ENCODE measurements at regions not wholly inside any gene's neighbourhood (a gene's known extent, or its start where the extent isn't known, plus 50 kb on each side); places are given as distances from the start of the nearest gene placed in this dataset.

GRCh38 chr11:104279587-104279986 is 115.6 kb upstream of the PDGFD start:
- peak; percentile 40 for DNase-seq (ENCODE audit: low read depth)
- TF ChIP-seq CTCF (IDR thresholded peaks at IDR 0.05; ENCODE audit: insufficient read depth, low read depth, low read length, missing control alignments) = no peak
- no peak overlapping the region for H3K4me3 ChIP-seq (ENCODE audit: low read length)

- no peak for TF ChIP-seq CTCF (IDR thresholded peaks at IDR 0.05; ENCODE audit: insufficient read depth, low read depth, low read length, missing control alignments)
- no peak overlapping the region for H3K4me3 ChIP-seq (ENCODE audit: low read length)
- DNase-seq (ENCODE audit: low read depth) = peak; percentile 90
Observed at GRCh38 chr11:104275992-104276391, 112.0 kb upstream of the PDGFD start.

GRCh38 chr11:104260456-104260855 is 96.5 kb upstream of the PDGFD start:
- DNase-seq (ENCODE audit: low read depth) = no peak
- no peak for TF ChIP-seq CTCF (IDR thresholded peaks at IDR 0.05; ENCODE audit: insufficient read depth, low read depth, low read length, missing control alignments)
- no peak overlapping the region for H3K4me3 ChIP-seq (ENCODE audit: low read length)

GRCh38 chr11:104259121-104259610 is 95.2 kb upstream of the PDGFD start:
- TF ChIP-seq CTCF (IDR thresholded peaks at IDR 0.05; ENCODE audit: insufficient read depth, low read depth, low read length, missing control alignments) = no peak
- H3K4me3 ChIP-seq (ENCODE audit: low read length) = no peak overlapping the region
- DNase-seq (ENCODE audit: low read depth) = no peak

- DNase-seq (ENCODE audit: low read depth) = peak; percentile 24
- peak; percentile 41 for TF ChIP-seq CTCF (IDR thresholded peaks at IDR 0.05; ENCODE audit: insufficient read depth, low read depth, low read length, missing control alignments)
- H3K4me3 ChIP-seq (ENCODE audit: low read length) = no peak overlapping the region
Observed at GRCh38 chr11:104256525-104256924, 92.6 kb upstream of the PDGFD start.

GRCh38 chr11:104254347-104254746 is 90.4 kb upstream of the PDGFD start:
- peak; percentile 88 for TF ChIP-seq CTCF (IDR thresholded peaks at IDR 0.05; ENCODE audit: insufficient read depth, low read depth, low read length, missing control alignments)
- DNase-seq (ENCODE audit: low read depth) = peak; percentile 69

GRCh38 chr11:104246590-104246989 is 82.6 kb upstream of the PDGFD start:
- no peak overlapping the region for H3K4me3 ChIP-seq (ENCODE audit: low read length)
- no peak for TF ChIP-seq CTCF (IDR thresholded peaks at IDR 0.05; ENCODE audit: insufficient read depth, low read depth, low read length, missing control alignments)
- no peak for DNase-seq (ENCODE audit: low read depth)

More at GRCh38 chr11:104254347-104254746, 90.4 kb upstream of the PDGFD start:
- H3K4me3 ChIP-seq (ENCODE audit: low read length) = no peak overlapping the region
